ENCODE measurements at regions not wholly inside any gene's neighbourhood (a gene's known extent, or its start where the extent isn't known, plus 50 kb on each side); places are given as distances from the start of the nearest gene placed in this dataset.

DNA sequence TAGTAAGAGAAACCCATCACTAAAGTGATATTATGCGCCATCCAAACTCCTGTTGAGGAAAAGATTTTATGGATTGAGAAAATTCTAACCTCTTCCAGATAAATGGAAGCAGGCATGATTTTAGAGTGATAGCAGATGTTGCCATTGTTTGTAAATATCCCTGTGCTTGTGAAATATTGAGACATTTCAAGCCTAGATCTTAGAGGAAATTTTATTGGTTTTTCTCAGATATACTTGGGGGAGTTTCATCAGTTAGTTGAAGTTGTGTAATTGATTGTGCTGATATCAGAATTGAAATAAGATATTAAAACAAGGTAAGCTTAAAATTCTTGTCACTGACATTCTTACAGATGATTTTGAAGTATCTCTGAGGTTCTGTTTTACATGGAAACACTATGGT is 390.9 kb upstream of the FANCL start:
- H3K9ac ChIP-seq (ENCODE audit: low read depth in 2 of 2, low read length in 2 of 2), result no peak overlapping the region
- H3K36me3 ChIP-seq, result no peaks in the 10 kb centered on the region
- H3K27me3 ChIP-seq, result no peaks in the 10 kb centered on the region
- no peak for DNase-seq
- TF ChIP-seq, protein P1, sequence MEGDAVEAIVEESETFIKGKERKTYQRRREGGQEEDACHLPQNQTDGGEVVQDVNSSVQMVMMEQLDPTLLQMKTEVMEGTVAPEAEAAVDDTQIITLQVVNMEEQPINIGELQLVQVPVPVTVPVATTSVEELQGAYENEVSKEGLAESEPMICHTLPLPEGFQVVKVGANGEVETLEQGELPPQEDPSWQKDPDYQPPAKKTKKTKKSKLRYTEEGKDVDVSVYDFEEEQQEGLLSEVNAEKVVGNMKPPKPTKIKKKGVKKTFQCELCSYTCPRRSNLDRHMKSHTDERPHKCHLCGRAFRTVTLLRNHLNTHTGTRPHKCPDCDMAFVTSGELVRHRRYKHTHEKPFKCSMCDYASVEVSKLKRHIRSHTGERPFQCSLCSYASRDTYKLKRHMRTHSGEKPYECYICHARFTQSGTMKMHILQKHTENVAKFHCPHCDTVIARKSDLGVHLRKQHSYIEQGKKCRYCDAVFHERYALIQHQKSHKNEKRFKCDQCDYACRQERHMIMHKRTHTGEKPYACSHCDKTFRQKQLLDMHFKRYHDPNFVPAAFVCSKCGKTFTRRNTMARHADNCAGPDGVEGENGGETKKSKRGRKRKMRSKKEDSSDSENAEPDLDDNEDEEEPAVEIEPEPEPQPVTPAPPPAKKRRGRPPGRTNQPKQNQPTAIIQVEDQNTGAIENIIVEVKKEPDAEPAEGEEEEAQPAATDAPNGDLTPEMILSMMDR (IDR thresholded peaks at IDR 0.05), result no peak
- H3K4me1 ChIP-seq, result no peaks in the 10 kb centered on the region
- no peaks in the 10 kb centered on the region for H3K9me3 ChIP-seq
- H3K27ac ChIP-seq, result no peak overlapping the region
- intact Hi-C loops (cut with DNase I), result no loop called here
- H3K4me3 ChIP-seq, result no peak overlapping the region

DNA sequence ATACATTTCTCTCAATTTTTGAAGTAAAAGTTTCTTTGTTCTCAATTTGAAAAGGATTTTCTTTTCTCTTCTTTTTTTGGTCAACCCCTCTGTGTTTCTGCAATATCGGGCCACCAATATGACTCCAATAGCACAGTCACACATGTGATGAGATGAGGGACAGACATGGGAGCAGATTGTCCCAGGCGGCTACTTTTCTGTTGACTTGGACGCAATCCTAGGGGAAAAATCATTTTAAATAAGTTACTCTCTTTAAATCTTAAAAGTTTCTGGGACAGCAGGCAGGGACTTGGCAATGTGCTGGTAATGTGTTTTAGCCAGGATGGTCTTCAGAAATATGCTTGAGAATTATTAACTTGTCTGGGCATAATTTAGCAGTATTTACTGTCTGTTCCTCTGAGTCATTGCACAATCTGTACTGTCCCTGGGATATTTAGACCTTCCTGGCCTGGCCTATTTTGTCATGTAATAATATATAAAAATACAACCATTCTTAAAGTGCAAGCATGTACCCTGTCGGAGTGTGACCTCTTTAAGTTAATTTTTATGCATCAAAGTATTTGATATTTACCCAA is 388.5 kb upstream of the FANCL start:
- no peak for DNase-seq
- TF ChIP-seq, protein P1 (IDR thresholded peaks at IDR 0.05), result no peak
- no peaks in the 10 kb centered on the region for H3K27me3 ChIP-seq
- no peaks in the 10 kb centered on the region for H3K9me3 ChIP-seq
- no peak overlapping the region for H3K4me3 ChIP-seq
- no peak overlapping the region for H3K9ac ChIP-seq (ENCODE audit: low read depth in 2 of 2, low read length in 2 of 2)
- no peaks in the 10 kb centered on the region for H3K36me3 ChIP-seq
- no peak overlapping the region for H3K27ac ChIP-seq
- intact Hi-C loops (cut with DNase I), result no loop called here
- H3K4me1 ChIP-seq, result no peaks in the 10 kb centered on the region

GRCh38 chr2:58620896-58621295 is 379.8 kb upstream of the FANCL start:
- H3K9ac ChIP-seq (ENCODE audit: low read depth in 2 of 2, low read length in 2 of 2), result no peak overlapping the region
- intact Hi-C loops (cut with DNase I), result no loop called here
- no peaks in the 10 kb centered on the region for H3K36me3 ChIP-seq
- DNase-seq, result no peak
- no peaks in the 10 kb centered on the region for H3K27me3 ChIP-seq
- TF ChIP-seq, protein P1 (IDR thresholded peaks at IDR 0.05), result no peak
- H3K4me1 ChIP-seq, result no peaks in the 10 kb centered on the region
- H3K4me3 ChIP-seq, result no peak overlapping the region
- H3K9me3 ChIP-seq, result no peaks in the 10 kb centered on the region
- H3K27ac ChIP-seq, result no peak overlapping the region

- no peak for DNase-seq
- H3K36me3 ChIP-seq, result no peaks in the 10 kb centered on the region
- no peaks in the 10 kb centered on the region for H3K9me3 ChIP-seq
- H3K4me1 ChIP-seq, result no peaks in the 10 kb centered on the region
- H3K4me3 ChIP-seq, result no peak overlapping the region
- no peak overlapping the region for H3K9ac ChIP-seq (ENCODE audit: low read depth in 2 of 2, low read length in 2 of 2)
- no peak overlapping the region for H3K27ac ChIP-seq
- intact Hi-C loops (cut with DNase I), result no loop called here
- no peaks in the 10 kb centered on the region for H3K27me3 ChIP-seq
- TF ChIP-seq, protein P1 (IDR thresholded peaks at IDR 0.05), result no peak
Measured at GRCh38 chr2:58620093-58620492, 379.0 kb upstream of the FANCL start.

- DNase-seq, result no peak
- no peak overlapping the region for H3K4me3 ChIP-seq
- intact Hi-C loops (cut with DNase I), result no loop called here
- no peaks in the 10 kb centered on the region for H3K4me1 ChIP-seq
- no peaks in the 10 kb centered on the region for H3K36me3 ChIP-seq
- TF ChIP-seq, protein P1 (IDR thresholded peaks at IDR 0.05), result no peak
- H3K9me3 ChIP-seq, result no peaks in the 10 kb centered on the region
- no peaks in the 10 kb centered on the region for H3K27me3 ChIP-seq
- H3K9ac ChIP-seq (ENCODE audit: low read depth in 2 of 2, low read length in 2 of 2), result no peak overlapping the region
- H3K27ac ChIP-seq, result no peak overlapping the region
Measured at GRCh38 chr2:58616961-58617360, 375.8 kb upstream of the FANCL start.
